HG03432 (cell line): ENCODE measurements at regions not wholly inside any gene's neighbourhood (a gene's known extent, or its start where the extent isn't known, plus 50 kb on each side); places are given as distances from the start of the nearest gene placed in this dataset.

ENCODE experiments used
- ATAC-seq: cut with Tn5 transposase; IDR thresholded peaks from one replicate; pipeline ENCODE4 v1.9.1; 2021; ENCODE audit warnings: mild to moderate bottlenecking, moderate library complexity; ENCODE audit not compliant: unreplicated experiment

DNA sequence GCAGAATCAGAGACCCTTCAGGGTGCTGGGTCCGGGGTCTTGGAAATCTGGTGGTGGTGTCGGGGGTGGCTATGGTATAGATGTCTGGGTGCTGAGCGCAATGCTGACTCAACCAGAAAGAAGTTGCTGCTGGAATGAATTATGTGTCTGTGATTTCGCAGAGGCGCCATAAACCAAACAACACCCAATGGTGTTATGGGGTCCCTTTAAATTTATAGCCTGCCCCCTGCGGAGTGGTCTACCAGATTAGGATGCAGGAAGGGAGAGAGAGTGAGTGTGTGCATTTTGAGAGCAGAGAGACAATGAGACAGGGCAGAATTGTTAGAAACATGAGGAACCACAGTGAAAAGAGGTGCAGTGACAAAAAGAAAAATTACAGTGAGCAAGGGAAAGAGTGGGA lies 100.7 kb upstream of the CDH11 start:
- no peak for ATAC-seq

DNA sequence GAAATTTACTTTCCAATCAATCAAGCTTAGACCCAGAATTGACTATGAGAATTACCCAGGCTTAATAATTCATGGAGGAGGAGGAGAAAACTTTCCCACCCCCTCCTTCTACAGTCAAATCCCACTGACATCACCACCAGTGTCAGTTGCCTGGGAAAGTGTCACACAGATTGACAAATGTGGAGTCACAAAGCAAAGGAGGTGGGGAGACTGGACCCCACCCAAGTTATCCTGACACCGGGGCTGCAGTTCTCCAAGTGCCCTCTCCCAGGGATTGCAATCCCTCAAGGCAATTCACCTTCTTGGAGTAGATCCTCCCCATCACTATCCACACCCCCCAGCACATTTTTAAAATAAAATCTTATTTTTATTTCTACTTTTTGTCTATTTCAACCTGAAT lies 100.2 kb upstream of the CDH11 start:
- ATAC-seq, result no peak

DNA sequence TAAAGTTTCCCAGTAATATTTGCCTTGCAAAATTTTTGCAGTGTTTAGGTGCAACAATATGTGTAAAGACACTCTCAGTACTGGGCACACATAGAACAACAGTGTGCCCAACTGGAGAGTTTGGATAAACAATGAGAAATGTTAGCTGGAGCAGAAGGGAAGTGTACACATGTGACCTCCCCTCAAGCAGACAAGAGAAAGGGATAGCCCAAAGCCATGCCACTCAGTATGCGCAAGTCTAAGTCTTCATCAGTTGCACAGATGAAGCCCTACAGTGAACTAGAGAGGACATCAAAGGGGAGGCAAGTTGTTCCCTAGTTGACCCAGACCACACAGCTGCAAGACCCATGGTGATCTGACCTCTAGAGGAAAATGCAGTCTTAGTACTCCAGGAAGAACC lies 97.9 kb upstream of the CDH11 start:
- no peak for ATAC-seq

DNA sequence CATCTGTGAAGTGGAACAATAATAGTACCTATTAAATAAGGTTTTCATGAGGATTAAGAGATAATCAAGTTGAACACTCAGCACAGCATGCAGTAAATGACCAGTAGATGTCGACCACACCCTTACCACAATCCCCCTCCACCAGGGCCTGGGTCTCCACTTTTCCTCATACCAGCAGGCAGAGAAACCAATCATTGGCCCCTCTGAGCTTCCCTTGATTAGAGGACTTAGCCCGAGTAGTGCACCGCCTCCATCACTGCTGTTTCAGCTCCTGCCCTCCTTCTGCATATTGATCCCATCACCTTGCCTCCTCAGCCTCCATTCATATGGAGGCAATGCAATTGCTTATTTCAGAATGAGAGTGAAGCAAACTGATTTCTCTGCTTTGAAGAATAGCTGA lies 96.5 kb upstream of the CDH11 start:
- ATAC-seq, result no peak

DNA sequence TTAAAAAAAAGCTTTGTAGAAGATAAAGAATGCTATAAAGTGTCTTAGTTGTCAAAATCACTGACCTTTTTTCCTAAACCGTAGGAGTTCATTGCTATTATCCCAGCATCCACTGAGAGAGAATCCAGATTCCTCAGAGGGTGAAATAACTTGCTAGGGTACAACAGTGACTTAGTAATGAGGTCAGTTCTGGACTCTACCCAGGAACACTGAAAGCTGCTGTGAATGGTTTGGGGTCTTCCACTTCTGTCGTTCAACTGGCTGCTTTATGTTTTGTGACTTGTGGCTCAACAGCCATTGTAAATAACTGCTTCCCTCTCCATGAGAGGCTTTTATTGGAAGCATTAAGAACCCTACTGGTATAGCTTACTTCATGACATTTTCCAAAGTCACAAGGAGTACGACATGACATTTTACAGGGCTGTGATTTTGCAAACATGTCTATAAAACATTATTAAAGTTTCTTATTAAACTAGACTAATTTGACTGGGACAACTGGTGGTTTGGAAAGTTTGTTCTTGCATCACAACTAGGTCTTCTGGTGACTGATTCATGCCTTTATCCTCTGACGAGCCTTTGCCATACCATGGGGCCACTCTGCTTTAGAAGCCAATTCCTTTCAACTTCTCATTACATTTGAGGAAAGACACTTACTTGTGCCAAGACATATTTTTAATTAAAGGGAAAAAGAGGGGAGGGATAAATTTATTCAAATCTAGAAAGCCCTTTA lies 92.2 kb upstream of the CDH11 start:
- no peak for ATAC-seq

DNA sequence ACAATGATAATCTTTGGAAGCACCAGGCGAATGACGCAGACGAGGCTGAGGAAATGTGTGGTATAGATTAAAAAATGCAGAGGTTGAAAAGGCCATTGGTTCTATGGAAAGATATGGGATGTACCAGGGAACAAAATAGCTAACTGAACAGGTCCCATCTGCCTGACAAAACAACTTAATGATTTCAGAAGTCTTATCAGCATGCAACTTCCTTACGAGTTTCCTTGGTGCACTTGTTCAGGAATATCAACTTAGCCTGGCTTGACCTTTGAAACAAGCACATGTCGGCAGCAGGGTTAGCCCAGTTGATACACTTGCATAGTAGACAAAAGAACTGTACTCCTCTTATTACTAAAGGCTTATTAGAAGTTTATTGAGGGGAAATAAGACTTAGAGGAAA lies 90.9 kb upstream of the CDH11 start:
- ATAC-seq, result no peak

DNA sequence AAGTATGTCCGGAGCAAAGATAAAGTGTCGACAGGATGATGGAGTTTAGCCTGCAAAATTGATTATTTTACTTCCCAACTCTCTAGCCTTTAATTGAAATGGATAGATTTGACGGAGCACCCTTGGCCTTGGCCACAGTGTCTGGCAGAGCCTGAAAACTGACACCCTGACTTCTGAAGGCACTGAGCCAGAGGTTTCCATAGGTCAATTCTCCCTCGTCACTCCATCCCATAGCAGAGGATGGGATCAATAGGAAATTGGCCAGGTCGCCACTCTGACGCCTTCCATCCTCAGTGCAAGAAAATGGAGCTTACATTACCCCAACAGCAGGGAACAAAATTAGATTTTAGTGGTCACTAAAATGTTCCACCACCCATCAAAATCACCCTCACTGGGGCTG lies 90.4 kb upstream of the CDH11 start:
- ATAC-seq, result no peak

DNA sequence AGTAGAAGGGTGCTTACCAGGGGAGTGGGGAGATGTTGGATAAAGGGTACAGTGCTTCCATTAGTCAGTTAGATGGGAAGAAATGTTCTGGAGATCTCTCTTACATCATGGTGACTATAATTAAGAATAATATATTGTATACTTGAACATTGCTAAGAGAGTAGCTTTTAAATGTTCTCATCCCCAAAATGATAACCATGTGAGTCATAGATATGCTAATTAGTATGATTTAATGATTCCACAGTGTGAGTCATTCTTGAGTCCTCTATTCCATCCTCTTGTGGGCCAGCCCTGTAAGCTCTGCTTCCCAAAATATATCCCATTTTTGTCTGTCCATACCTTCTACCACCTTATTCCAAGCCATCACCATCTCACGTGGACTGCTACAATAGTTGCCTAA lies 80.6 kb upstream of the CDH11 start:
- ATAC-seq, result no peak

DNA sequence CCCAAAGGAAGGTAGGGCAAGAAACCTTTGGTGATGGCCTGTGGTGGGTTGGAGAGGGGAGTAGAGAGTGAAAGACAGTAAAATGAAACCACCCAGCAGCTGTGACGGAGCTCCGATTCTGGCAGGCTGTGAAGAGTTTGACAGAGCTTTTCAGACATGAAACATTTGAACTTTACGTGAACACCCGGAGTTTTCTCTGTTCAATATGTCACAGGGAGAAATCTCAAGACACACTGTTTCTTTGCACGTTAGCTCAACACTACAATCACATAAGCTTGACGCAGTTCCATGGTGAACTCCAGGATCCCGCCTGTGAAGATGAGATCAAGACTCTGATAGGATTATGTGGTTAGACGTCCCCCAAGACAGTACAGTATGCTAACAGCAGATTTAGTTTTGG lies 79.6 kb upstream of the CDH11 start:
- ATAC-seq, result no peak

DNA sequence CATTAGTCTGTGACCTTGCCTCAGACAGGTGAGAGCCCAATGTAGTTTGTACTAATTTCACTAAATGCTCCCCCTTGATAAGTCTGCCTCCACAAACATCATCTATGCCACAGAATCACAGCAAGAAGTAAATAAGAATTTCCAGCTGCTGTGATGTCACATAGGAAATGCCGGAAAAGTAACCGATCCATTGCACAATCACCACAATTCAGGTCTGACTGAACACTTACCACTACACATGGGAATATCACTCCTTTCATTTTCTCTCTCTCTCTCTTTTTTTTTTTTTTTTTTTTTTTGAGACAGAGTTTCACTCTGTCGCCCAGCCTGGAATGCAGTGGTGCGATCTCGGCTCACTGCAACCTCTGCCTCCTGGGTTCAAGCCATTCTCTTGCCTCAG lies 79.0 kb upstream of the CDH11 start:
- no peak for ATAC-seq

DNA sequence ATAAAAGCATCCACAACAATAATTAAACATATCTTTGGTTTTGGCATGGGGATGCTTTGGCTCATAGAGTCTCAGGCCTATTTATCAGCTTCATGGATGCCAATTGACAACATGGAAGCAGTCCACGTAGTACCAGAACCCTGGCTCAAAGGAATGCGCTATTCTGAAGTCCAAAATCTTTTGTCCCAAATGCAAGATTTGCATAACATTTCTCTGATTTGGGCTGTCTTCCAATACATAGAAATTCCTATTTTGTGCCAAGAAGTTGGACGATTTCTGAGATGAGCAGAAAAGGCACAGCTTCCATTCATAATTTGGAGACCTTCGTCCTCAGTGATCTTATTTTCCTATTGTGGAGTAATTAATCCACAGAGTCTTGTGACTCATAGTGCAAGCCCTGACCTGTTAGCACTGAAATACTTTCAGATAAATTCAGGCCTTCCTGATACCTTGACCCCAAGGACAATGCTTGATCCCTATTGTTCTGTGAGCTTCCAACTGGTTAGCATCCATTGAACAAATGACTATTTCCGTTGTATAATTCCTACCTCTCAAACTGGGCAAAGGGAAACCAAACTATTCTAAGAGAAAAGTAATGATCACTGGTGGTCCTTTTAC lies 78.4 kb upstream of the CDH11 start:
- ATAC-seq, result no peak

DNA sequence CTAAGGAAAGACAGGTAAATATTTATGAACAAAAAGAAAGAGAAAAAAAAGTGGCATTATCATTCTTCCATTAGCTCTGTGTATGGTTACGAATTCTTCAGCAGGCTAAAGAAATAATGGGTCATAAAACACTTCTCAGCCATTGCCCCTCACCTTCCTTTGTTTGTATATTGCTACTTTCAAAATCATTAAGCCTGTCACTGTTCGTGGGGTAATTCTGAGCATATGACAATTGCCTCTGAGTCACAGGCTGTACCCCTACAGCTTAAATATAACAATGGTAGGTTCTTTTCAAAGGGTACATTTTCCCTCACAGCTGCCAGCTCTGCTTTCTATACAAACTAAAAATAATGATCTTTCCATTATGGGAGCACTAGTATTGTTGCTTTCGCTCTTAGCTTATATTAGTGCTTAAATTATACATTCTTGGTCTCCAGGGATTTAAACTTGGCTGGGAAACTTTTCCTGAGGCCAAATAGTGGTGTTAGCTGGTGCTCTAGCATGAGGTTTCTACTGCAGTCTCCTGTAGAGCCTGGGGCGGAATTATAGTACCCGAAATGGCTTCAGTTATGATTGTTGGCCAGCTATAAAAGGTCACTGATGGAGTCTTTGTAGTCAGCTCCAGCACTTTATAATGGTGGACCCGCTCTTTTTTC lies 74.7 kb upstream of the CDH11 start:
- ATAC-seq, result no peak

DNA sequence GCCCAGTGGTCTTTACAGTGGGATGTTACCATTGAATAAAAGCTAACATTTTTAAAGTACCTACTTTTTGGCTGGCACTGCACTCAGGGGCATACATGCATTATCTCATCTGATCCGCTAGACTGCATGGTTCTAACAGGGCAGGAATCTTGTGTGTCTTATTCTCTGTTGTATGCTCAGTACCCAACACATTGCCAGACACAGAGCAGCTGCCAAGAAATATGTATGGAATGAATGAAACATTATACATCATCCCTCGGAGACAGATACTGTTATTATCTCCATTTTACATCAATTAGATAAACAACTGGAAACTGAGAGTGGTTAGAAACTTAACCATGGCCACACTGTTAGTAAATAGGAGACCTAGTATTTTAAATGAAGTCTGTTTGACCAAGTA lies 74.1 kb upstream of the CDH11 start:
- no peak for ATAC-seq

DNA sequence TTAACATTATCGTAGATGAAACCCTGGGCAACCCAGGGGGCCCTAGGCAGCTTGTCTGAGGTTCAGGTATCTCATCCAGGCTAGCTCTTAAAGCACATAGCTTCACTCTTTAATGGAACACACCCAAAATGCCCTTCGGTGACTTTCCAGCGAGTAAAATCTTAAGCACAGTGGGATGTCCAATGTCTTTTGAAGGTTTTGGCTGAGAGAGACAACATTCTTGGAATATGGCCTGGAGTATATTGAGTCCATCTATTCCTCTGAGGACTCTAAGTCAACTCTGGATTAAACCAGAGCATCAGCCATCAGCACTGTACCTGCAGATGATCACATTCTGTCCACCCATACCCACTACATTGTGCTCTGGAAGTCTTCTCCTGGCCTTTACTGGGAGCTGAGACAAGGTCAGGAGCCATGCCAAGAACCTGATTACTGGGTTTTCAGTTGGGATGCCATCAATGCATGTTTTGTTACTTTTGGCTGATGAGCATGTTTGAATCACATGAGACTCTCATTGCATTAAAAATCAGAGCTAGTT lies 63.4 kb upstream of the CDH11 start:
- no peak for ATAC-seq

DNA sequence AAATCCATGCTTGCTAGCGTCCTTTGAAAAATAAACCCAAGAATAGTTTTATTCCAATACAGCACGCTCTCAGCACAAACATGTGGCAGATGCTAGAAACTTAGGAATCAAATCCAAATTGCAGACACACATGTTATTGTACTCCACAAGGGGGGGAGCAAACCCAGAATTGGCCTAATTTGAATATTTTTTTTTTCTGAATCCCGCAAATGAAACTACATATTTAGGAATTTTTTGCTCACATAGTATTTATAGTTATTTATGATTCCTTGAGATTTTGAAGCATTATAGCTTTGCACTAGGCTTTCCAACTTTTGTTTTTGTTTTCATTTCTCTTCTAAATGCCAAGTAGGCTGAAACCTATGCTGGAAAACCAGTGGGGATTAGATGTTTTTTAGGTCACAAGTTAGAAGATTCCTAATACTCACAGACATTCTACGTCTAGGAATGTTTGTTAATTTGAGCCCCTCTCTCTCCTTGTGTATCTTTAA lies 59.3 kb upstream of the CDH11 start:
- ATAC-seq, result no peak

DNA sequence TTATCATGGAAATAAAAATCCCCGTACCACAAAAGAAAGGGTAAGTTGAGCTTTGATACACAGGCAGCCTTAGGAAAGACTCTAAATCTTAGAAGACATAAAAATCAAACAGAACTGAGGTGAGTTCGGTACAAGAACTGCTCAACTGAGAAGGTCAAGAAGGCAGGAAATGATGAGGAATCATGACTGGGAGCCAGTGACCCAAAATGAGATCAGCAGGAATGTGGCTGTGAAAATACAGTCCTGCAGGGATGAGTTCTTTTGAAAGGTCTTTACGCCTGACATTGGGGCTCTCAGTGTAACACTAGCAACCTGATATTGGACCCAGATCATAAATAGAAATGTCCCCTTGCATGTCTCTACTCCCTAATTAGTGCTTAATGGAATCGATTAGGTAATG lies 56.3 kb upstream of the CDH11 start:
- no peak for ATAC-seq

DNA sequence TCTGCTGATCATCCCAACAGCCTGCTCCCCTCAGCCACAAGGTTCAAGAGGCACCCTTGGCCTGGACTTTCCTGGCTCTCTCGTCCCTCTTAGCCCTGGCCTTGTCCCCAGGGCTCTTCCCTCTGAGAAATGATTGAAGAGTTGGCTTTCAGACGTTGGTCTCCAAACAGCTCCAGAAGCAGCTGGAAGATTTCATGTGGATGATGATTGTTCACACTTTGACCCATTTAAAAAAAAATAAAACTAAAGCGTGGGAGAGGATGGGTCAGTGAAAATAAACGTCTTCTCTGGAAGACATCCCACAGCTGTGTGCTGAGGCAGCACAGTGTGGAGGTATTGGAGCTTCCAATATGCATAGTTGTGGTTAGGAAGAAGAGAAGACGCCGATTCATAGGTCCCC lies 54.7 kb upstream of the CDH11 start:
- no peak for ATAC-seq

DNA sequence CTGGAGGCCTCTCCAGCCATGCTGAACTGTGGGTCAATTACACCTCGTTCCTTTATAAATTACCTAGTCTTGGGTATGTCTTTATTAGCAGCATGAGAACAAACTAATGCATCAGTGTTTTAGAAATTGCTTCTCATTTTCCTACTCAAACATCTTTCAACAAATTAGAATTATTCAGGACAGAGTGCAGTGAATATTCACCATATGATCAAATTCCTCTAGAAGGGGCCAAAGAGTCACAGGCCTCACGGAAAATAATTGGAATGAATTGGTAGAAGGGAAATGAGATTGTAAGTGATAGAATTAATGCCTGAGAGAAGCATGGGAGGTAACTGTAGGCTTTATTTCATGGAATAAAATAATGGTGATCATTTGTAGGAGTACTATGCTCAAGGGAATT lies 50.5 kb upstream of the CDH11 start:
- ATAC-seq, result no peak
